Cardiac muscle cell (in vitro differentiated cells and primary cell): ENCODE measurements at regions not wholly inside any gene's neighbourhood (a gene's known extent, or its start where the extent isn't known, plus 50 kb on each side); places are given as distances from the start of the nearest gene placed in this dataset.

ENCODE experiments used
- DNase-seq, 2 donors: peaks; one replicate each; pipeline versions ENCODE4 v3.0.0 to v3.0.0-alpha.2; 2010 to 2017; ENCODE audit warnings: low read depth in 1 of 2, low spot score in 1 of 2
- H3K27ac ChIP-seq: fragments of 200-600 bp; sonication (generic); 2 replicates; pipeline ENCODE4 v1.5.1; 2016
- H3K27me3 ChIP-seq: fragments of 200-600 bp; sonication (generic); 2 replicates; pipeline ENCODE4 v1.6.0; 2016; ENCODE audit warnings: control low read depth
- H3K36me3 ChIP-seq: fragments of 200-600 bp; sonication (generic); 2 replicates; pipeline ENCODE4 v1.5.1; 2016; ENCODE audit warnings: control low read depth
- H3K4me1 ChIP-seq: fragments of 200-600 bp; sonication (generic); 2 replicates; pipeline ENCODE4 v1.8.1; 2017; ENCODE audit warnings: low read depth, mild to moderate bottlenecking, mixed run types
- H3K4me3 ChIP-seq: fragments of 200-600 bp; sonication (generic); 2 replicates; pipeline ENCODE4 v1.5.1; 2016; ENCODE audit warnings: mild to moderate bottlenecking
- H3K9me3 ChIP-seq: fragments of 200-600 bp; sonication (generic); 2 replicates; pipeline ENCODE4 v1.5.1; 2017; ENCODE audit warnings: low read depth, mild to moderate bottlenecking, control low read depth
- TF ChIP-seq, protein P1 (sequence below): IDR thresholded peaks from 2 replicates; pipeline ENCODE4 v1.5.1; 2012; ENCODE audit warnings: low read depth, mild to moderate bottlenecking, low read length

DNA sequence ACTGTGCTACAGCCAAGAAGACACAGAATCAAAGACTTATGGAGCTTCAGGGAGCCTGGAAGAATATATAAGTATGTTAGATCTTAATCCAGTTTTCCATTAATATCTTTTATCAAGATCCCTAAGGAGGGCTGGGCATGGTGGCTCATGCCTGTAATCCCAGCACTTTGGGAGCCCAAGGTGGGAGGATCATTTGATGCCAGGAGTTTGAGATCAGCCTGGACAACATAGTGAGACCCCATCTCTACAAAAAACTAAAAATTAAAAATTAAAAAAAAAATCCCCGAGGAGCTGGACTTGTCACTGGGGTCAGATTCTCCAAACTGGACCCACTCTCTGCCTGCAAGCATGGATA lies 113.9 kb upstream of the CDC42BPA start:
- DNase-seq, result no peak
- Histone ChIP-seq H3K4me1 (no peaks in the 10 kb centered on the region), H3K4me3 (no peak overlapping the region), H3K9me3 (no peaks in the 10 kb centered on the region), H3K27ac (no peak overlapping the region), H3K27me3 (no peaks in the 10 kb centered on the region), H3K36me3 (no peaks in the 10 kb centered on the region)
- TF ChIP-seq, protein P1, sequence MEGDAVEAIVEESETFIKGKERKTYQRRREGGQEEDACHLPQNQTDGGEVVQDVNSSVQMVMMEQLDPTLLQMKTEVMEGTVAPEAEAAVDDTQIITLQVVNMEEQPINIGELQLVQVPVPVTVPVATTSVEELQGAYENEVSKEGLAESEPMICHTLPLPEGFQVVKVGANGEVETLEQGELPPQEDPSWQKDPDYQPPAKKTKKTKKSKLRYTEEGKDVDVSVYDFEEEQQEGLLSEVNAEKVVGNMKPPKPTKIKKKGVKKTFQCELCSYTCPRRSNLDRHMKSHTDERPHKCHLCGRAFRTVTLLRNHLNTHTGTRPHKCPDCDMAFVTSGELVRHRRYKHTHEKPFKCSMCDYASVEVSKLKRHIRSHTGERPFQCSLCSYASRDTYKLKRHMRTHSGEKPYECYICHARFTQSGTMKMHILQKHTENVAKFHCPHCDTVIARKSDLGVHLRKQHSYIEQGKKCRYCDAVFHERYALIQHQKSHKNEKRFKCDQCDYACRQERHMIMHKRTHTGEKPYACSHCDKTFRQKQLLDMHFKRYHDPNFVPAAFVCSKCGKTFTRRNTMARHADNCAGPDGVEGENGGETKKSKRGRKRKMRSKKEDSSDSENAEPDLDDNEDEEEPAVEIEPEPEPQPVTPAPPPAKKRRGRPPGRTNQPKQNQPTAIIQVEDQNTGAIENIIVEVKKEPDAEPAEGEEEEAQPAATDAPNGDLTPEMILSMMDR, result no peak

DNA sequence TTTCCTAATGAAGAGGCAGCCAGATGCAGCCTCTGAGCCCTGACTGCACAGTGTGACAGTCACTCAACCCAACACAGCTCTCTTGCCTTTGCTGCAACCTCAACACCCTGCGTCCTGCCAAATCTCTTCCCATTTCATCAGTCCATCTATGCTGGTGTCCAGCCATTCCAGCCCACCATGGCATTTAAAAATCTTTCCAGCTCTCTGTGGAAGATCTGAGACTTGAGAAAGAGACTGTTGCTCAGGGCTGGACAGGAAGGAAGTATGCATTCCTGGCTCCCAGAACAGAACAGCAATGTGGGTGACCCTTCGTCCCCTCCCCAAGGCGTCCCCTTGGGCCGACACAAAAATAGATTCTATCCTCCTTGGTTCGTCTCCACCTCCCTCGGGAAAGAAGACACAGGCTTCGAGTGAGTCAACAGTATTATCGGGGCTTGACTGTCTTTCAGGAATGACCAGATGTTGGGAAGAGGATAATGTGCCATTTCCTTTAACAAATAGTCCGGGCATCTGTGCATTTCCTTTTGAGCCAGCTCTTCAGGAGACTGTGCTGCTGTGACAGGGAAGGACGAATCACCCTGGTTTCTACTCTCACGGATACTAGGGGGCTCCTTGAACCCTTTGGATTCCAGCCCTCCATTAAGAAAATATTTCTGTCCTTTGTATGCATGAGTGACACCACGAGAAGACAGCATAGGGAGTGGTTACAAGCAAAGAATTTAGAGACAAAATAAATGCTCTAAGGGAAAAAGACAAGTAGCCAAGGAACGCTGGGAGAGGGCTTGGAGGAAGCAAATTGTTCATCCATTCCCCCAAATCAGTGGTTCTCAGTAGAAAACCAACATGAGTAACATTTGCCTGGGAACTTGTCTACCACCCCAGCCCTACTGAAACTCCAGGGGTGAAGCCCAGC lies 111.4 kb upstream of the CDC42BPA start:
- no peaks in the 10 kb centered on the region for H3K36me3 ChIP-seq
- H3K27ac ChIP-seq, result no peak overlapping the region
- H3K4me3 ChIP-seq, result no peak overlapping the region
- H3K27me3 ChIP-seq, result no peaks in the 10 kb centered on the region
- H3K9me3 ChIP-seq, result no peaks in the 10 kb centered on the region
- peak in 1 of 2 donors; percentile 64 for DNase-seq
- TF ChIP-seq, protein P1, result no peak
- no peaks in the 10 kb centered on the region for H3K4me1 ChIP-seq

DNA sequence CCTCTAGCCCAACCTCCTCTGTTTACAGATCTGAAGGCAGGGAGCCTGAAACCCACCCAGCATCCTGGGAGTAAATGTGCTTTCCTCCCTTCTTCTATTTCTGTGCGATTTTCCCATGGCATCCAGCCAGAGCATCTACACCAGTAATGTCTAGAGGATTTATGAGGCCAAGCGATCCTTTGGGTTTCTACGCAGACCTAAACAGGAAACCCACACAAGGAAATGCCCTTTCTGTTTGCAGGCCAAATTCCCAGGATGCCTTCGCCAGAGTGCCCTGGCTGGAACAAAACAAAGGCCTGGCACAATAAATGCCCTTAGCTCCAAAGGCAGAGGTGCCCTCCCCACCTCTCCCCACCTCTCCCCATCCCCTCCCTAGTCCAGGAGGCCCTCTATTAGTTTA lies 110.5 kb upstream of the CDC42BPA start:
- H3K4me3 ChIP-seq, result no peak overlapping the region
- no peaks in the 10 kb centered on the region for H3K4me1 ChIP-seq
- TF ChIP-seq, protein P1, result no peak
- H3K27ac ChIP-seq, result no peak overlapping the region
- H3K36me3 ChIP-seq, result no peaks in the 10 kb centered on the region
- peak in 1 of 2 donors; percentile 86 for DNase-seq
- no peaks in the 10 kb centered on the region for H3K27me3 ChIP-seq
- no peaks in the 10 kb centered on the region for H3K9me3 ChIP-seq

DNA sequence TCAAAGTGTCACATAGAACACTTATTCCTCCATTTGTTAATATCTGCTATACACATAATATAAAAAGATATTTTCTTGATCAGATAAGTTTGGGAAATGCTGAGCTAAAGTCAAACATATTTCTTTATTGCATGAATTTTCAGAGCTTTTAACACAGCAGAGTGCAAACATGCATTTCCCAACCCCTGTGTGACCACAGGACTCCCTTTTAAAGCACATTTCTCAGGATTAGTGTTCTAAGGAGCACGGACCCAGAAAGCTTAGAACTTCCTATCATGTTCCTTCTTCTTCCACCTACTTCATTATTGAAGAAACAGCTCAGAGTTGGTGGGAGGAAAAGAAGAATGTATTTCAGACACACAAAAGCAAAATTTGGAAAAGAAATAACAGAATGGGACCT lies 109.1 kb upstream of the CDC42BPA start:
- Histone ChIP-seq H3K4me1 (no peaks in the 10 kb centered on the region), H3K9me3 (no peaks in the 10 kb centered on the region), H3K27ac (no peak overlapping the region), H3K4me3 (no peak overlapping the region), H3K36me3 (no peaks in the 10 kb centered on the region), H3K27me3 (no peaks in the 10 kb centered on the region)
- no peak for DNase-seq
- TF ChIP-seq, protein P1, result no peak

DNA sequence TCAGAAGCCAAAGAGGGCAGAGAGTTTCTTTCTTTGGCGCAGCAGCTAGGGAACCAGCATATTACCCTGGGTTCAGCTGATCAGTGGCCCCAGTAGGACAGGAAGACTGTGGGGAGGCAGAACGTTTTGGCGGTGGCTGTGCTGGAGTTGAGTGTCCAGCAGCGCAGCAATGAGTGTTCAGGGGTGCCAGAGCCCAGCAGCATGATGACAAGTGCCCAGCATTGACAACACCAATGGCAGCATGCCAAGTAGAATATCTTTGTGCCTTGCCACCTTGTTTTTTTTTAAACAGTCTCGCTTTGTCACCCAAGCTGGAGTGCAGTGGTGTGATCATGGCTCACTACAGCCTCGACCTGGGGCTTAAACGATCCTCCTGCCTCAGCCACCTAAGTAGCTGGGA lies 106.7 kb upstream of the CDC42BPA start:
- H3K27ac ChIP-seq, result no peak overlapping the region
- H3K9me3 ChIP-seq, result no peaks in the 10 kb centered on the region
- TF ChIP-seq, protein P1, result no peak
- no peak overlapping the region for H3K4me3 ChIP-seq
- DNase-seq, result no peak
- H3K4me1 ChIP-seq, result no peaks in the 10 kb centered on the region
- no peaks in the 10 kb centered on the region for H3K36me3 ChIP-seq
- H3K27me3 ChIP-seq, result no peaks in the 10 kb centered on the region
